SKM-1 treated with dmso at 0.1 percent for 144 hours (cell line): ENCODE measurements at regions not wholly inside any gene's neighbourhood (a gene's known extent, or its start where the extent isn't known, plus 50 kb on each side); places are given as distances from the start of the nearest gene placed in this dataset.
"Not testable (repeated sequence)": the region's sequence is repeated elsewhere in the genome, so short reads cannot be mapped to it uniquely, and the experiment has no call there.

ENCODE experiments used
- DNase-seq: peaks from one replicate; lab custom pipeline; 2025; ENCODE audit not compliant: unreplicated experiment; lab: John Stamatoyannopoulos, UW

DNA sequence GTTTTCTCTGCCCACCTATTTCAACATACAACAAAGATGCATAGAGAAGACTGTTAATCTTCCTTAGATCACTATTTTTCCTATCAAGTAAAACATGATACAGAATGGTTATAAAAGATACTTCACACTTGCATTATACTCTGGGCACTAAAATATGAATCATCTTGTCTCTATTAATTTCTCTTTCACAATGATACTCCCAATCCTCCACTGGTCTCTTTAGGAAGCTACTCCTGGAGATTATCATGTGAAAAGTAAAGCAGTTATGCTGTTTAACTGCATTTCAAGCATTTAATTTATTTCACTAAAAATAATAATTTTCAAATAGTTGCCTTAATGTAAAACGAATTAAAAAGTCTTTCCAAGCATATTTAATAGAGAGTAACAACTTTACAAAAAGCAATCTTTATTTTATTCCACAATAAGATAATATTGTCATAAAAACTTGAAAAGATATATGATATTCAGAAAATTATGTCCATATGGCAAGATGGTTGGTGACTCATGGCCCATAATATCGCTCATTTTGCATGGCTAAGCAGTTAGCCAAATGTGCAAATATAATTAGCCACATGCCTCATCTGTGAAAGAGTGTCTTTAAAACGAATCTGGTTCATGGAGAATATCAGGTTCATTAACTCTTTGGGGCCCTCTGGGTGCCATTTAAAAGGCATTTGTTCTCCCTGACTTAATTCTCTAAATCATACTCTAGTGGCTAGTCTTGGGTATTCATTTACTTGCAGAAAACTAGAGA, 1569.0 kb upstream of the B3GALT2 start:
- DNase-seq = no peak

DNA sequence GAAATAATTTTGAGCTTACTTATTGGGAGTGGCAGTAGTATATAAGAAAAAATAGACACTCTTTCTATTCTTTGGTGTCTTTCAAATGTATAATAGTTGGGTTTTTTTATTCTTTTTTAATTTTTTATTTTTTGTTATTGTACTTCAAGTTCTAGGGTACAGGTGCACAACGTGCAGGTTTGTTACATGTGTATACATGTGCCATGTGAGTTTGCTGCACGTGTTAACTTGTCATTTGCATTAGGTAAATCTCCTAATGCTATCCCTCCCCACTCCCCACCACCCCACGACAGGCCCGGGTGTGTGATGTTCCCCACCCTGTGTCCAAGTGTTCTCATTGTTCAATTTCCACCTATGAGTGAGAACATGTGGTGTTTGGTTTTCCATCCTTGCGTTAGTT, 1552.4 kb upstream of the B3GALT2 start:
- DNase-seq = not testable (repeated sequence)

DNA sequence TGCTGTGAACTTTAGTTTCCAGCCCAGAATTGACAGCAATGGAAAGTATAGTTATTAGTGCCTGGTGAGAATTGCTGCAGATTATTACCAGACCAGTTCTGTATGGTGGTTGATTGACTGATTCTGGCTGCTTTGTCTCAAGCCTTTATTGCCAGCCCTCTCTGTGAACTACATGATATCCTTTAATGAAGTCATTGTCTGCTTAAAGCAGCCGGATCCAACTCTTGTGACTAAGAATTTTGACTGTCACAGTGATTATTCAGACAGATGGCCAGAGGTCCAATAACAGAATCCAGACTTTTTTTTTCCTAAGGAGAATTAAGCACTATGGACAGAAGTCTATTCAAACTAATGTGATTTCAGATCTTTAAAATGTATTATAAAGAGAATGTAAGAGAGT, 1548.6 kb upstream of the B3GALT2 start:
- no peak for DNase-seq

DNA sequence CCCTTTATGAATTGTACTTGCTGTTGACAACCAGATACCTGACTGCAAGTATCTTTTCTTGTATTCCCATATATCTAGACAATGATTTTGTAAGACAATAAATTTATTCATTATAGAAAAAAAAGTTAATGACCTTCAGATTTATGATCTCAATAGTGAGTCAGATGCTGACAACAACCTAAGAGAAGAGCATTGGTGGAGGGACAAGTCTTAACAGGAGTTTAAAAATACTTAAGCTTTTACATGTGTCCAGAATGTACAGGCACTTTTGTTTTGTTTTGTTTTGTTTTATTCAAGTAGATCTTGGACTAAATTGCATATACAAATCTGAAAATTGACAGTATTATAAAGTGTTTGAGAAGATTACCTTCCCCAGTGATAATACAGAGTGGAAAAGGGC, 1544.6 kb upstream of the B3GALT2 start:
- no peak for DNase-seq

DNA sequence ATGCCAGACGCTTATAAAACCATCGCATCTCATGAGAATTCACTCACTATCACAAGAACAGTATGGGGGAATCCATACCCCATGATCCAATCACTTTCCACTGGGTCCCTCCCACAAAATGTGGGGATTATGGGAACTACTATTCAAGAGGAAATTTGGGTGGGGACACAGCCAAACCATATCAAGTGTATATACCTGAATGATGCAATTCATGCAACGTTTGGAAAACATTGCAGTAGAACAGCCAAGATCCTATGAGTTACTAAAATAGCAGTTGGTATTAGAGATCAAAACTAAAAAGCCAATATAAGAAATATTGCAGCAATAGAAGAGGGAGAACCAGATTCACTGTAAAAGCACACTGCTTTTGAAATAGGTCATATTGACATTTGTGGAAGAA, 1543.9 kb upstream of the B3GALT2 start:
- no peak for DNase-seq

DNA sequence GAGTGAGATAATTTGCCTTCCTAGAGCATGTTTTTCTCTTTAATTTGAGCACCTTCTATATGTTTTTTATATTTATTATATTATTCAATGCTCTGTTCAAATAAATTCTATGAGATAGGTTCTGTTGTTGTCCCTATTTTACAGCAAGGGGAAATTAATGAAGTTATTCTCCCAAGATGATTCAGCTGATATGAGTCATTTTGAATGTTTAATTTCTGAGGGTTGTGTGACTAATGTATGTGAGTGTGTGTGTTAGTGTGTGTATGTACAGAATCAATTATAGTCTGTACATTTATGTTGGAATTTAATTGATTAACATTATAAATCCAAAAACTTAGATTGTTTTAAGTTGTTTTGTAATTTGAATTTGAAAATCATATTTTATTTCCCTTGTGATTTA, 1536.7 kb upstream of the B3GALT2 start:
- no peak for DNase-seq

DNA sequence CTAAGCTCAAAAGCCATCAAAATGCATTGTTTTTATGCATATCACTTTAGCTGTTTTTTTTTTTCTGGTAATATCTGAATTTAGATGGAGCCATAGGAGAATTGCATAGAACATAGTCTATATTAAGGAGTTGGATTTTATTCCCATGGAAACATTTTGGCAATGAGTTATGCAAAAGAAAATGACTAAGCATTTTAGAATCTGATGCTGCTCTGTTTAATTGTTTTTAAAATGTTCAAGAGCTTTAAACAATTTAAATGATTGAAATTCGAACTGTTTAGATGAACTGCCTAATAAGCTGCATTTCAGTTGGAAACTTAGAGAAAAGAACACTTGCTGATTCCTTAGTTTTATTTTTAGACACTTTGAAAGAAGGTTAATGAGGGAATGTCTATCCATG, 1531.5 kb upstream of the B3GALT2 start:
- no peak for DNase-seq

DNA sequence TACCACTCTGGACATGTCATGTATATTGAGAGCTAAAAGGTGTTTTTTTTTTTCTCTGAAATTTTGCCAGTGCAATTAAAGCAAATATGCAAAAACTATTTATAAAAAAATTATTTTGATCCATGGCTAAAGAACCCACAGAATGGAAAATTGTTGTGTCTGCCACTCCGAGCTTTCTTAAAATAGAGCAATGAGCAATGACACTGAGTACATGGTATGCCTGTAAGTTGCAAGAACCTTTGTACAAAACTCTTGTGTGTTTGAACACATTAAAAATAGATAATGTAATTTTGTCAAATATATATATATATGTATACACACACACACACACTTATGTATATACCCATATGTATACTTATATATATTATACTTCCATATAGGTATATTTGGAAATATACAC, 1530.9 kb upstream of the B3GALT2 start:
- no peak for DNase-seq

DNA sequence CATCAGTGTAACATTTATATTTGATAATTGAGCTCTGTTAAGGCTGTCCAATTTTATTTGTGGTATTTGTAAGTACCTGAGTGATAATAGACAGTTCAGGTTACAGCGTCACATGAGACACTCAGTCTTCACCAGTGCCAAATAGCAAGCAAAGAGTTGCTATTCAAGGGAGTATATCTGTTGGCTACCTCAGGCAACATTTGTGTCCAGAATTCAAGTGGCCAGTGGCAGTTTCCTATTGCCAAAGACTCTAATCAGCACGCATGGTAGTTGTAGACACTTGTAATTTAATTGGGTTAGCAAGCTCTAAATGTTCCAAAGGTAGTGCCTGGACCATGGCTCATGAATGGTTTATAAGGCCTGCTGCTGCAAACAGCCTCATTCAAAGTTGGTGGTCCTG, 1524.3 kb upstream of the B3GALT2 start:
- no peak for DNase-seq

DNA sequence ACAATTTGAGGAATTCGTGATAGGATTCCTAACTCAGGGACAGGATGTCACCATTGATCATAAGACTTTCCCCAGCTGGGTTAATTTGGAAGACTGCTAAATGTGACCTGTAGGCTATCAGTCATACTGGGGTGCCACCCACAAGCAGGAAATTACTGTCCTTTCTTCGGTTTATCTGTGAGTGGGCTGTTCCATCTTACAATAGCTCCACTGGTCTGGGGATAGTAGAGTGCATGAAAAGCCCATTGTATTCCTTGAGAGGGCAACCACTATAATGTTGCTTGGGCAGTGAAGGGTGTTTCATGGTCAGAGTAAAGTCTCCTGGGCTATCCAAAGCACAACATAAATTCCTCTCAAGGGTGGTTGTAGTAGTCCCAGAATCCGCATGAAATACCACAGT, 1523.0 kb upstream of the B3GALT2 start:
- no peak for DNase-seq

DNA sequence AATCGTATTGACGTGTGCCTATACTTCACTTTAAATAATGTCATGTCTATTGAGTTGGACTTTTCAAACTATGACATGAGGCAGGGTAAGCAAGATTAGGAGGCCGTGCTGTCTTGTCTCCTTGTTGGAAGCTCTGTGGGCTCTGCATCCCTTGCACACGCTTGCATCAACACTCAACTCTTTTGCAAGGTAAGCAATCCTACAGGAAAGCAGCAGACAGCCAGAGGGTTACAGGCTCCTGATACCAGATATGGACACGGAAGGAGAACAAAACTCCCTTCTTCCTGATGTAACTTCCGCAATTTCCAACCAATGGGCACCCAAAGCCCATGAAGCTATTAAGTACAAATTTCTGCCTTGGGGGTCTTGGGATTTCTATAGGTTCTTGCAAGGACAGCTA, 1520.7 kb upstream of the B3GALT2 start:
- DNase-seq = no peak

DNA sequence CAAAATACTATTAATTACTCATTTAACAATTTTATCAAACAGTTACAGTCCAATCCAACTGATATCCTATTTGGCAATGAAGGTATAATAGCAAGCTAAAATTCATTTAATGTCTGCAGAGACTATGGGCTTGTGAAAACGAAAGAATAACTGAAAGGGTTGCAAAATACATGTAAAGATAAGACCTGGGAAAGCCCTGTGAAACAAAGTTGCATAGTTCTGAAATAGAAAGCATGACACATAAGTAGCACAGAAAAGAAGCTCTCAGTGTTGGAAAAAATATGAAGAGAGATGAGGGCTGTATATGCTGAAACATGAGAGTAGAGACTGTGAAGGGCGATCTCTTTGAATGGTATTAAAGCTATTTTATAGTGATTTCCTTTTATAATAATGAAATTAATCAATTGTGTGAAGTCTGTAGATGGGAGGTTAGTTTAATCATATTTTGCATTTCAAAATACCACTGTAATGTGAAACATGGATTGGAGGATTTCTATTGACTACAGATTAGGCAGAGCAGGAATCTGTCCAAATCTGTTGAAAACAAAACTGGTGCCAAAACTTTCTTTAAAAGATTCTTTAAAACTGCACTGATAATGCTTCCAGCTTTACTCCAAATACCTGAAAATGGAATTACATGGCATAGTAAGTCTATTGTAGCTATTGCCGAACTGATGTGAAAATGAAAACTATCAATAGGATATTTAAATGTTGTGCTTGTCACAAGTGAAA, 1518.9 kb upstream of the B3GALT2 start:
- no peak for DNase-seq

DNA sequence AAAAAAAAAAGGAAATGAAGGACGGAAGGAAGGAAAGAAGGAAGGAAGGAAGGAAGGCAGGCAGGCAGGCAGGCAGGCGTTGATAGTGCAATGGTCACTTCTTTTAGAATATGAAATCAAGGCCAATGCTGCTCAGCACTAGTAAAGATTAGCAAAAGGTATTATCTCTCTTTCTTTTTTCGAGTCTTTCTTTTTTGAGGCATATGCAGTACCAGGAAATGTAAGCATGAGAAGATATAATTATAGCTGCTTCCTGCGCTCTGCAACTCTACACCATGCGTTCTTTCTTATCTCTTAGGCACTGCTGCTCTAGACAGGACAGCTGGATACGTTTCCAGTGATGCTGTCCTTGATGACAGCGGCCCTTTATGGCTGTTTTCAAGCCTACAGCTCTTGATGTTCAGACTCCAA, 1512.5 kb upstream of the B3GALT2 start:
- DNase-seq = no peak

DNA sequence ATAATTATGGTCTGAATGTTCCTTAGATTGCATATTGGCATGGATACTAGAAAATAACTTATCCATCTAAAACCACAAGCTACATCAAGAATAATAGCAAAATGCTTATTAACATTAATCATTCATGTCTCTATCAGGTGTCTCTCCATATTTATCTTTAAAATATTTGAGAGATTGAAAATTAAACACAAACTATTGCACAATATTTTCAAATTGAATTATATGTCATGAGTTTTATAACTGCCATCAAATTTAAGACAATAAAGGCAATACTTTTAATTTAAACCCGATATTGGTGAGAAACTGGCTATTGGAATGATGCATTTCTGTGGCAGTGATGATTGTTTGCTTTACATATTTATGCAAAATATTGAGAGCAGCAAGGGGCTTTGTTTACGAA, 1506.8 kb upstream of the B3GALT2 start:
- no peak for DNase-seq

DNA sequence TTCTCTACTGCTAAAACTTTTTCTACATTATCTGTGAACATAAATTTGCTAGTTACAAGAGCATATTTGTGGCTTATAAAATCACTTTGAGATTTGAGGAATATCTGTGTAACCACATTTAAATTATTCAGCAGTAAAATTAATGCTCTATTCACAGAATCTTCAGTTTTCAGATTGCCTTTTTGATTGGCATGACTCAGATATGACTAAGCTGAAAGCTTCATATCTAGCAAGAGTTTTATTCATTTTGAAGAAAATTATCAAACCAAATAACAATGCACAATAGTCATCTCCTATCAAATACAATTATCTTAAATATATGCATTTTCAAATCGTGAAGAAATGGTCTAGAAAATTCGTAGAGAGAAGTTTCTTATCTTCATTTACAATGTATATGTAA, 1498.2 kb upstream of the B3GALT2 start:
- DNase-seq = no peak

DNA sequence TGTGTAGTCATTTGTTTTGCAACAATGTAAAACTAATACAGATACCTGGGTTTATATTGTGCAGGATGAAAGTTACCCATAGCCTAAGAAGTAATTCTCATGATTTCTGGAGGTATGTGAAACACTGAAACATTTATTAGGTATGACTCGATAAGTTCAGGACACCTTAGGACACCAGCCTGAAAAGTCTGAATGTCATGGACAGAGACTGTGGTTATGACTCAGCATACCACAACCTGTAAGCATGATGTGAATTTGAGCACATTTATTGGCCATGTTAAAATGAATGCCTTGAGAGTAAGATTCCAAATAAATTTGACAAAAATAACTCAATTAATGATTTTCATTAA, 1471.7 kb upstream of the B3GALT2 start:
- DNase-seq = peak; percentile 8

DNA sequence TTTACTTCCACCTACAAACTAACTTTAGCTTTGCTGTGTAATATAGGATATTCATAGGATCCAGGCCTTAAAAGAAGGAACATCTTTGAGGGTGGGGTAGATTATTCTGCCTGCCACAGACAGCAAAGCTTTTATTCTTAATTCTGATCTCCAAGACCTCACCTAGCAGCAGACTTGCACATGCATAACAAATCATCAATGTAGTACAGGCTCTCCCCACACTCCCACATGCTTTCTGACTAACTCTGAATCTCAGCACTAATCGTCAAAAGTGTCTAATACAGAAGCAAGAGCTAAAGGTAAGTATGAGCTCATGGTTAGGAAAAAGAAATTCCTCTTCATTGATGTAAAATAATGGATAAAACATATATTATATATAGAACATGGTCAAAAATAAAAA, 1468.5 kb upstream of the B3GALT2 start:
- DNase-seq = no peak

DNA sequence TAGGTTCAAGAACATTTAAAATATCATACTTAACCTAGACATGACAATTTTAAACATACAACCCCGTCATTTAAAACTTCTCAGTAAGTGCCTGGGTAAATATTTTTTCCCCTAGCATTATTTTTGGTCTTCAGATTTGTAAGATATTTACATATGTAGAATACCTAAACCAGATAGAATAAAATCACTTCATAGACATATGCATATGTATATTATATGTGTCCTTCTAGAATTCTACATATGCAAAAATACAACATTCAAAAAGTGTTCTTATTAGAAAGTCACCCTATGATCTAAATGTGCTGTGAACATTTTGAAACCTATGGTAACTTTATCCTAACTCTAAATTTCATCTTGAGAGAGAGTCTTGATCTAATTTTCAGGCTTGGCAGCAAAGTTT, 1467.0 kb upstream of the B3GALT2 start:
- no peak for DNase-seq

DNA sequence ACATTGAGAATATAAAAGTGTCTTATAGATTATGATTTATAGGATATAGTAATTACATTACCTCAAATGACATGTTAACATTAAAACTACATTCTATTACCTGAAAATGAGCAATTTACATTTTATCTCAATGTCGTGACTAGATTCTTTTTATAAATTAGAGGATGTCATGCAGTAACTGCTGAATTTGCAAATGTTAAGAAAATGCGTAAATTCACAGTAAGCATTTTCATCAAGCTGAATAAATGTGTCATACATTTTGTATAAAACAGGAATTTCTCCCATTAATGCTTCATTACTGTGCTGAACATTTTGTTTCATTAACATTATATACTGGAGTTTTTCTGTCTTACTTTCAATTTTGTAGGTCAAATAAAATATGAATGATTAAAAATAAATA, 1460.7 kb upstream of the B3GALT2 start:
- no peak for DNase-seq

DNA sequence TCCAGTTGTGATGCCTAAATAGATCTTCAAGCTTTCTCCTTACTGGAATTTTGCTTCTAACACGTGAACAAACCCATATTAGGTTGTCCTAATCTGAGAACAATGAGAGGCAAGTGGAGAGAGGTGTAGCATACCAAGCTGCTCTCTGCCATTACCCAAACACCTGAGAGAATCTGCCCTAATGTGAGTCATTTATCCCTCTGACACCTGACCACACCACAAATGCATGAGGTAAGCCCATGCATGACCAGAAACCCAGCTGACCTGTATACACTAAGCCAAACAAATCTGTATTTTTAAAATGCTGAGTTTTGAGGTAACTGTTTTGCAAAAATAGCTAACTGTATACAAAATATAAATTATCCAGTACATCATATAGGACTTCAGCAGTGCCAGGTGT, 1458.1 kb upstream of the B3GALT2 start:
- no peak for DNase-seq

DNA sequence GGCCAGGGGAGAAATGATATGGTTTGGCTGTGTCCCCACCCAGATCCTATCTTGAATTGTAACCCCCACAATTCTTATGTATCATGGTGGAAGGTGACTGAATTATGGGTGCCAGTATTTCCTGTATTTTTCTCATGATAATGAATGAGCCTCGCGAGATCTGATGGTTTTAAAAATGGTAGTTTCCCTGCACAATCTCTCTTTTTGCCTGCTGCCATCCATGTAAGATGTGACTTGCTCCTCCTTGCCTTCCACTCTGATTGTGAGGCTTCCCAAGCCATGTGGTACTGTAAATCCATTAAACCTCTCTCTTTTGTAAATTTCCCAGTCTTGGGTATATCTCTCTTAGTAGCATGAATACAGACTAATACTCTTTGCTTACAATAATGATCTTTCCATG, 1453.9 kb upstream of the B3GALT2 start:
- no peak for DNase-seq

DNA sequence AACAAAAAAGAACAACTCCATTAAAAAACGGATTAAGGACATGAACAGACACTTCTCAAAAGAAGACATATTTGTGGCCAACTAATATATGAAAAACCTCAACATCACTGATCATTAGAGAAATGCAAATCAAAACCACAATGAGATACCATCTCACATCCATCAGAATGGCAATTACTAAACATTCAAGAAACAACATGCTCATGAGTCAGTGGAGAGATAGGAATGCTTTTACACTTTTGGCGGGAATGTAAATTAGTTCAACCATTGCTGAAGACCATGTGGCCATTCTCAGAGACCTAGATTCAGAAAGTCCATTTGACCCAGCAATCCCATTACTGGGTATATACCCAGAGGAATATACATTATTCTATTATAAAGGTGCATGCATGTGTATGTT, 1442.6 kb upstream of the B3GALT2 start:
- no peak for DNase-seq

DNA sequence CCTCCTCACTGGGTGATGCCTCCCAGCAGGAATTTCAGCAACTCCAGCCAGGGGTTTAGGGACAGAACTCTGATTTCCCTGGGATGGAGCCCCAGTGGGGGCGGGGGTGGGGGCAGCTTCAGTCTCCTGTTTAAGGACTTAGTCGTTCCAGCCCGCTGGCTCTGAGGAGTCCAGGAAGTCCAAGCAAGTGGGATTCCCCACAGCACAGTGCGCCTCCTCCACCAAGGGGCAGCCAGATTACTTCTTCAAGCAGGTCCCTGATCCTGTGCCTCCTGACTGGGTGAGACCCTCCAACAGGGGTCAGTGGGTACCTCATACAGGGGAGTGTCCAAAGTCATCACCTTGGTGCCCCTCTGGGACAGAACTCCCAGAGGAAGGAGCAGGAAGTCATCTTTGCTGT, 1438.4 kb upstream of the B3GALT2 start:
- no peak for DNase-seq
